DND-41 (cell line): ENCODE measurements at regions not wholly inside any gene's neighbourhood (a gene's known extent, or its start where the extent isn't known, plus 50 kb on each side); places are given as distances from the start of the nearest gene placed in this dataset.

Experiments used
- EZH2 ChIP-seq: IDR thresholded peaks from 3 replicates; pipeline ENCODE4 v1.6.1; 2012; ENCODE audit warnings: borderline replicate concordance, low read depth, mild to moderate bottlenecking, moderate library complexity, low read length, inconsistent platforms; ENCODE audit not compliant: severe bottlenecking
- TF ChIP-seq, protein P1 (sequence below): IDR thresholded peaks from 2 replicates; pipeline ENCODE4 v1.5.1; 2012; ENCODE audit warnings: borderline replicate concordance, low read length, moderate library complexity, mild to moderate bottlenecking; ENCODE audit not compliant: poor library complexity, severe bottlenecking; ENCODE audit errors: extremely low read depth

- TF ChIP-seq, protein P1, sequence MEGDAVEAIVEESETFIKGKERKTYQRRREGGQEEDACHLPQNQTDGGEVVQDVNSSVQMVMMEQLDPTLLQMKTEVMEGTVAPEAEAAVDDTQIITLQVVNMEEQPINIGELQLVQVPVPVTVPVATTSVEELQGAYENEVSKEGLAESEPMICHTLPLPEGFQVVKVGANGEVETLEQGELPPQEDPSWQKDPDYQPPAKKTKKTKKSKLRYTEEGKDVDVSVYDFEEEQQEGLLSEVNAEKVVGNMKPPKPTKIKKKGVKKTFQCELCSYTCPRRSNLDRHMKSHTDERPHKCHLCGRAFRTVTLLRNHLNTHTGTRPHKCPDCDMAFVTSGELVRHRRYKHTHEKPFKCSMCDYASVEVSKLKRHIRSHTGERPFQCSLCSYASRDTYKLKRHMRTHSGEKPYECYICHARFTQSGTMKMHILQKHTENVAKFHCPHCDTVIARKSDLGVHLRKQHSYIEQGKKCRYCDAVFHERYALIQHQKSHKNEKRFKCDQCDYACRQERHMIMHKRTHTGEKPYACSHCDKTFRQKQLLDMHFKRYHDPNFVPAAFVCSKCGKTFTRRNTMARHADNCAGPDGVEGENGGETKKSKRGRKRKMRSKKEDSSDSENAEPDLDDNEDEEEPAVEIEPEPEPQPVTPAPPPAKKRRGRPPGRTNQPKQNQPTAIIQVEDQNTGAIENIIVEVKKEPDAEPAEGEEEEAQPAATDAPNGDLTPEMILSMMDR, result no peak
- TF ChIP-seq EZH2, result no peak
These were observed 86.8 kb upstream of the ARHGAP5 start for GRCh38 chr14:31990183-31990857.
